ENCODE measurements at regions not wholly inside any gene's neighbourhood (a gene's known extent, or its start where the extent isn't known, plus 50 kb on each side); places are given as distances from the start of the nearest gene placed in this dataset.

DNA sequence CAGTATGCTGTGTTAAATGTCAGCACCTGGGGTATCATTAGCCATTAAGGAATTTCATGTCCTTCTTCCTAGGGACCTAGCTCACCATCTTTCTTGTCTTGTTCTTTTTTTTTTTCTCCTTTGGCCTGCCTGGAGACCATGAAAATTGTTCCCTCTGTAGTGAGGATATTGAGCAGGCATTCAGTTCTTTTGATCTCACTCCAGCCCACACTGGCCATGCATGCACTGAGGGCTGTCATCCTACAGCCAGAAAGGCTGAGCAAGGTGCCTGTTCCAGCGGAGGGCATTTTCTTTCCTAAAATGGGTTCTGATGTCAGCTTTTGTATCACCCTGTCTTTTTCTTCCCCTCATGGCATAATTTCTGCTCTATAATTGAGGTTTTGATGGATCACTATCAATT lies 275.9 kb upstream of the HAND2 start:
- TF ChIP-seq GABPA (IDR thresholded peaks at IDR 0.05; ENCODE audit: low read depth) = no peak
- TF ChIP-seq, protein P1, sequence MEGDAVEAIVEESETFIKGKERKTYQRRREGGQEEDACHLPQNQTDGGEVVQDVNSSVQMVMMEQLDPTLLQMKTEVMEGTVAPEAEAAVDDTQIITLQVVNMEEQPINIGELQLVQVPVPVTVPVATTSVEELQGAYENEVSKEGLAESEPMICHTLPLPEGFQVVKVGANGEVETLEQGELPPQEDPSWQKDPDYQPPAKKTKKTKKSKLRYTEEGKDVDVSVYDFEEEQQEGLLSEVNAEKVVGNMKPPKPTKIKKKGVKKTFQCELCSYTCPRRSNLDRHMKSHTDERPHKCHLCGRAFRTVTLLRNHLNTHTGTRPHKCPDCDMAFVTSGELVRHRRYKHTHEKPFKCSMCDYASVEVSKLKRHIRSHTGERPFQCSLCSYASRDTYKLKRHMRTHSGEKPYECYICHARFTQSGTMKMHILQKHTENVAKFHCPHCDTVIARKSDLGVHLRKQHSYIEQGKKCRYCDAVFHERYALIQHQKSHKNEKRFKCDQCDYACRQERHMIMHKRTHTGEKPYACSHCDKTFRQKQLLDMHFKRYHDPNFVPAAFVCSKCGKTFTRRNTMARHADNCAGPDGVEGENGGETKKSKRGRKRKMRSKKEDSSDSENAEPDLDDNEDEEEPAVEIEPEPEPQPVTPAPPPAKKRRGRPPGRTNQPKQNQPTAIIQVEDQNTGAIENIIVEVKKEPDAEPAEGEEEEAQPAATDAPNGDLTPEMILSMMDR (IDR thresholded peaks at IDR 0.05; ENCODE audit: insufficient read depth, low read length) = no peak

All from HL-60 (cell line).